Panc1 (cell line): ENCODE measurements at regions not wholly inside any gene's neighbourhood (a gene's known extent, or its start where the extent isn't known, plus 50 kb on each side); places are given as distances from the start of the nearest gene placed in this dataset.

ENCODE experiments used
- POLR2AphosphoS5 ChIP-seq: IDR thresholded peaks from 2 replicates; pipeline ENCODE4 v1.6.1; 2012; ENCODE audit warnings: mild to moderate bottlenecking, low read depth, low read length, moderate library complexity
- TF ChIP-seq, protein P1 (sequence below): fragments of 450-650 bp; IDR thresholded peaks from 2 replicates; pipeline ENCODE4 v1.5.1; 2017; ENCODE audit warnings: mild to moderate bottlenecking

DNA sequence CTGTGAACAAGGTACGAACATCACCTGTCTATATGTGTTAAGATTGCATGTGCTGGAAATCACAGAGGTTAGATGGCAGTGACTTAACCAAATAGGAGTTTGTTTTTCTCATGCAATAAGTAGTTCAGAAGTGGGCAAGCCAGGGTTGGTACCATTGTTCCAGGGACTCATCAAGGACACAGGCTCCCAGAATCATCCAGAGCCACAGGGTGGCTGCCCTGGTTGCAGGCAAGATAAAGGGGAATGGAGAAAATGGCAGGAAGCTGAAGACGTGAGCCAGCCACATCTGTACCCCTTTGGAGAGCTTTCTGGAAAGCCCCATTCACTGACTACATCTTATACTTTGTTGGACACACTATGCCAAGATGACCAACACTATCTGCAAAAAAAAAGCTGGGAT, 126.0 kb upstream of the IL12B start:
- TF ChIP-seq, protein P1, sequence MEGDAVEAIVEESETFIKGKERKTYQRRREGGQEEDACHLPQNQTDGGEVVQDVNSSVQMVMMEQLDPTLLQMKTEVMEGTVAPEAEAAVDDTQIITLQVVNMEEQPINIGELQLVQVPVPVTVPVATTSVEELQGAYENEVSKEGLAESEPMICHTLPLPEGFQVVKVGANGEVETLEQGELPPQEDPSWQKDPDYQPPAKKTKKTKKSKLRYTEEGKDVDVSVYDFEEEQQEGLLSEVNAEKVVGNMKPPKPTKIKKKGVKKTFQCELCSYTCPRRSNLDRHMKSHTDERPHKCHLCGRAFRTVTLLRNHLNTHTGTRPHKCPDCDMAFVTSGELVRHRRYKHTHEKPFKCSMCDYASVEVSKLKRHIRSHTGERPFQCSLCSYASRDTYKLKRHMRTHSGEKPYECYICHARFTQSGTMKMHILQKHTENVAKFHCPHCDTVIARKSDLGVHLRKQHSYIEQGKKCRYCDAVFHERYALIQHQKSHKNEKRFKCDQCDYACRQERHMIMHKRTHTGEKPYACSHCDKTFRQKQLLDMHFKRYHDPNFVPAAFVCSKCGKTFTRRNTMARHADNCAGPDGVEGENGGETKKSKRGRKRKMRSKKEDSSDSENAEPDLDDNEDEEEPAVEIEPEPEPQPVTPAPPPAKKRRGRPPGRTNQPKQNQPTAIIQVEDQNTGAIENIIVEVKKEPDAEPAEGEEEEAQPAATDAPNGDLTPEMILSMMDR: no peak
- TF ChIP-seq POLR2AphosphoS5: no peak
